ENCODE measurements at regions not wholly inside any gene's neighbourhood (a gene's known extent, or its start where the extent isn't known, plus 50 kb on each side); places are given as distances from the start of the nearest gene placed in this dataset.

DNA sequence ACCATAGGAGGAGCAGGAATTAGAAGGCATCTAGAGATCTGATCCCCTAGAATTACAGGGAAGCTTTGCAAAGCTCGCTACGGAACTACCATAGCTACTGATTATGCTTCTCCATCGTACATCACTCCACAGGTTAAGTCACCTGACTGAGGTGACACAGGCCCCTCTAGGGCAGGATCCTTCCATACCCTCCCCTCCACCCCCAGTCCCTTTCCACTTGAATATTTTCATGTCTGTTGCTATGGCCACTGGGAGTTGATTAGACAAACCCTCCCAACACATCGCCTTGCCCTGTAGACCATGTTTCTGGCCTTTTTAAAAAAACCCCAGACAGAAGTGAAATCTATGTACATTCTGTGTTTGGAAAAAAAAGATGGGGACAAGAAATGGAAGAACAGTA is 287.1 kb downstream of the SOX9 start:
- no peak for TF ChIP-seq POLR2A (IDR thresholded peaks at IDR 0.05)
- TF ChIP-seq, protein P1, sequence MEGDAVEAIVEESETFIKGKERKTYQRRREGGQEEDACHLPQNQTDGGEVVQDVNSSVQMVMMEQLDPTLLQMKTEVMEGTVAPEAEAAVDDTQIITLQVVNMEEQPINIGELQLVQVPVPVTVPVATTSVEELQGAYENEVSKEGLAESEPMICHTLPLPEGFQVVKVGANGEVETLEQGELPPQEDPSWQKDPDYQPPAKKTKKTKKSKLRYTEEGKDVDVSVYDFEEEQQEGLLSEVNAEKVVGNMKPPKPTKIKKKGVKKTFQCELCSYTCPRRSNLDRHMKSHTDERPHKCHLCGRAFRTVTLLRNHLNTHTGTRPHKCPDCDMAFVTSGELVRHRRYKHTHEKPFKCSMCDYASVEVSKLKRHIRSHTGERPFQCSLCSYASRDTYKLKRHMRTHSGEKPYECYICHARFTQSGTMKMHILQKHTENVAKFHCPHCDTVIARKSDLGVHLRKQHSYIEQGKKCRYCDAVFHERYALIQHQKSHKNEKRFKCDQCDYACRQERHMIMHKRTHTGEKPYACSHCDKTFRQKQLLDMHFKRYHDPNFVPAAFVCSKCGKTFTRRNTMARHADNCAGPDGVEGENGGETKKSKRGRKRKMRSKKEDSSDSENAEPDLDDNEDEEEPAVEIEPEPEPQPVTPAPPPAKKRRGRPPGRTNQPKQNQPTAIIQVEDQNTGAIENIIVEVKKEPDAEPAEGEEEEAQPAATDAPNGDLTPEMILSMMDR (IDR thresholded peaks at IDR 0.05): no peak

All from Peyer's patch (tissue), 4 donors.